ENCODE measurements at regions not wholly inside any gene's neighbourhood (a gene's known extent, or its start where the extent isn't known, plus 50 kb on each side); places are given as distances from the start of the nearest gene placed in this dataset.

DNA sequence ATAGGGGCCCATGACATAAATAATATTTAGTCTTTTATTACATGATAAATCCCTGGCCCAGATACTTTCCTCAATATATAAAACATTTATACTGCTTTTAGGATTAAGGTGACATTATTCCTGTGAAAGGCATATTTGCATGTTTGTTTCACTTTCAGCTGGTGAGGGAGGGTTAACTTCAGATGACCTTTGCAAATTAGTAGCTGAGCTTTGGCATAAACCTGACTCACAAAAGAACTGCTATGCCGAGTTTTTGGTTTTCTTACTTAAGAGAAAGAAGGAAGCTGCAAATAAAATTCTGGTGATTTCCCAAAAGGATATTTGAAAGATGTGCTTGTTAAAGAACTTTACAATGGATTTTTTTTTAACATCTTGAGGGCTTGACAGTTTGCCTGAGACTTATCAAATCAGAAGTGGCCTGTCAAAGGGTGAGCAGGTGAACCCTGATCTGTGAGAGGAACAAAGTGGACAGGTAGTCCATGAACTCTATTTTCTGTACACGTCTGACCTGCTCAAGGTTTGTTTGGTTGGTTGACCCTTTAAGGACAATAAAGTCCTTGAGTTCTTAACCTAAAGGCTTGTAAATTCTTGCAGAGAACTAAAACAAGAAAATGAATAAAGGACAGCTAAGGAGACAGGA lies 93.5 kb downstream of the FAM124B start:
- TF ChIP-seq, protein P1, sequence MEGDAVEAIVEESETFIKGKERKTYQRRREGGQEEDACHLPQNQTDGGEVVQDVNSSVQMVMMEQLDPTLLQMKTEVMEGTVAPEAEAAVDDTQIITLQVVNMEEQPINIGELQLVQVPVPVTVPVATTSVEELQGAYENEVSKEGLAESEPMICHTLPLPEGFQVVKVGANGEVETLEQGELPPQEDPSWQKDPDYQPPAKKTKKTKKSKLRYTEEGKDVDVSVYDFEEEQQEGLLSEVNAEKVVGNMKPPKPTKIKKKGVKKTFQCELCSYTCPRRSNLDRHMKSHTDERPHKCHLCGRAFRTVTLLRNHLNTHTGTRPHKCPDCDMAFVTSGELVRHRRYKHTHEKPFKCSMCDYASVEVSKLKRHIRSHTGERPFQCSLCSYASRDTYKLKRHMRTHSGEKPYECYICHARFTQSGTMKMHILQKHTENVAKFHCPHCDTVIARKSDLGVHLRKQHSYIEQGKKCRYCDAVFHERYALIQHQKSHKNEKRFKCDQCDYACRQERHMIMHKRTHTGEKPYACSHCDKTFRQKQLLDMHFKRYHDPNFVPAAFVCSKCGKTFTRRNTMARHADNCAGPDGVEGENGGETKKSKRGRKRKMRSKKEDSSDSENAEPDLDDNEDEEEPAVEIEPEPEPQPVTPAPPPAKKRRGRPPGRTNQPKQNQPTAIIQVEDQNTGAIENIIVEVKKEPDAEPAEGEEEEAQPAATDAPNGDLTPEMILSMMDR (IDR thresholded peaks at IDR 0.05): no peak
- no peak for TF ChIP-seq POLR2A (IDR thresholded peaks at IDR 0.05)

Measured in suprapubic skin (tissue), 3 donors.